SK-N-SH (cell line): ENCODE measurements at regions not wholly inside any gene's neighbourhood (a gene's known extent, or its start where the extent isn't known, plus 50 kb on each side); places are given as distances from the start of the nearest gene placed in this dataset.

Experiments
- EP300 ChIP-seq, 2 experiments: IDR thresholded peaks; 2 replicates each; pipeline versions ENCODE4 v1.4.0 to v1.6.1; 2012; ENCODE audit warnings: borderline replicate concordance in 1 of 2, low read depth in 1 of 2, low read length in 1 of 2
- TF ChIP-seq, protein P1 (sequence below): IDR thresholded peaks from 2 replicates; pipeline ENCODE4 v1.4.0; 2012; ENCODE audit warnings: low read depth
- TF ChIP-seq, protein P2 (sequence below): IDR thresholded peaks from 2 replicates; pipeline ENCODE4 v1.6.1; 2012; ENCODE audit warnings: mild to moderate bottlenecking, low read depth, low read length, moderate library complexity

- no peak for TF ChIP-seq EP300 (IDR thresholded peaks at IDR 0.05; ENCODE audit: borderline replicate concordance in 1 of 2, low read depth in 1 of 2, low read length in 1 of 2)
- TF ChIP-seq, protein P1, sequence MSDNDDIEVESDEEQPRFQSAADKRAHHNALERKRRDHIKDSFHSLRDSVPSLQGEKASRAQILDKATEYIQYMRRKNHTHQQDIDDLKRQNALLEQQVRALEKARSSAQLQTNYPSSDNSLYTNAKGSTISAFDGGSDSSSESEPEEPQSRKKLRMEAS, result no peak
- TF ChIP-seq, protein P2, sequence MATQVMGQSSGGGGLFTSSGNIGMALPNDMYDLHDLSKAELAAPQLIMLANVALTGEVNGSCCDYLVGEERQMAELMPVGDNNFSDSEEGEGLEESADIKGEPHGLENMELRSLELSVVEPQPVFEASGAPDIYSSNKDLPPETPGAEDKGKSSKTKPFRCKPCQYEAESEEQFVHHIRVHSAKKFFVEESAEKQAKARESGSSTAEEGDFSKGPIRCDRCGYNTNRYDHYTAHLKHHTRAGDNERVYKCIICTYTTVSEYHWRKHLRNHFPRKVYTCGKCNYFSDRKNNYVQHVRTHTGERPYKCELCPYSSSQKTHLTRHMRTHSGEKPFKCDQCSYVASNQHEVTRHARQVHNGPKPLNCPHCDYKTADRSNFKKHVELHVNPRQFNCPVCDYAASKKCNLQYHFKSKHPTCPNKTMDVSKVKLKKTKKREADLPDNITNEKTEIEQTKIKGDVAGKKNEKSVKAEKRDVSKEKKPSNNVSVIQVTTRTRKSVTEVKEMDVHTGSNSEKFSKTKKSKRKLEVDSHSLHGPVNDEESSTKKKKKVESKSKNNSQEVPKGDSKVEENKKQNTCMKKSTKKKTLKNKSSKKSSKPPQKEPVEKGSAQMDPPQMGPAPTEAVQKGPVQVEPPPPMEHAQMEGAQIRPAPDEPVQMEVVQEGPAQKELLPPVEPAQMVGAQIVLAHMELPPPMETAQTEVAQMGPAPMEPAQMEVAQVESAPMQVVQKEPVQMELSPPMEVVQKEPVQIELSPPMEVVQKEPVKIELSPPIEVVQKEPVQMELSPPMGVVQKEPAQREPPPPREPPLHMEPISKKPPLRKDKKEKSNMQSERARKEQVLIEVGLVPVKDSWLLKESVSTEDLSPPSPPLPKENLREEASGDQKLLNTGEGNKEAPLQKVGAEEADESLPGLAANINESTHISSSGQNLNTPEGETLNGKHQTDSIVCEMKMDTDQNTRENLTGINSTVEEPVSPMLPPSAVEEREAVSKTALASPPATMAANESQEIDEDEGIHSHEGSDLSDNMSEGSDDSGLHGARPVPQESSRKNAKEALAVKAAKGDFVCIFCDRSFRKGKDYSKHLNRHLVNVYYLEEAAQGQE, result no peak
These were observed 149.2 kb upstream of the GAS1 start for GRCh38 chr9:87096506-87096905.
